ENCODE measurements at regions not wholly inside any gene's neighbourhood (a gene's known extent, or its start where the extent isn't known, plus 50 kb on each side); places are given as distances from the start of the nearest gene placed in this dataset.

DNA sequence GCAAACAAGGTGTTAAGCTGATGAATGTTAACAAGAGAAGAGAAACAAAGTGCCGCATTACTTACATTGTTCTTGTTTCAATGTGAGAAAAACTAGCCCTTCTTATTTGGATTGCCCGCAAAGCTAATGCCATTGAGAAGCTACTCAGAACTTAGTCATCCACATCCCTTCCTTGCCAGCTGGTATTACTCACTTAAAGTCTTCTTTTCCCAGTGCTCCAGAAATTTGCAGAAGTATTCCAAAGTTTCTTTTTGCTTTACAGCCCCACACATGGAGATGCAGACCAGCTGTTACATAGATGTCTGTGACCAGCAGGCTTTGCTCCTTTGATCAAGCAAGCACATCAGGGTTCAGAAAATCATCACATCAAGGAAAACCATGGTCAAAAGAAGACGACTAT lies 529.0 kb downstream of the TBC1D32 start:
- H3K27ac ChIP-seq (ENCODE audit: poor library complexity, severe bottlenecking) = no peak overlapping the region
- H3K9me3 ChIP-seq (ENCODE audit: severe bottlenecking) = no peaks in the 10 kb centered on the region
- DNase-seq (ENCODE audit: low spot score) (no peak), ATAC-seq (ENCODE audit: low read depth) (no peak)
- no peaks in the 10 kb centered on the region for H3K36me3 ChIP-seq (ENCODE audit: low read depth)
- no peak overlapping the region for H3K4me3 ChIP-seq (ENCODE audit: severe bottlenecking)
- H3K4me1 ChIP-seq (ENCODE audit: insufficient read depth, poor library complexity, severe bottlenecking) = no peaks in the 10 kb centered on the region
- TF ChIP-seq, protein P1, sequence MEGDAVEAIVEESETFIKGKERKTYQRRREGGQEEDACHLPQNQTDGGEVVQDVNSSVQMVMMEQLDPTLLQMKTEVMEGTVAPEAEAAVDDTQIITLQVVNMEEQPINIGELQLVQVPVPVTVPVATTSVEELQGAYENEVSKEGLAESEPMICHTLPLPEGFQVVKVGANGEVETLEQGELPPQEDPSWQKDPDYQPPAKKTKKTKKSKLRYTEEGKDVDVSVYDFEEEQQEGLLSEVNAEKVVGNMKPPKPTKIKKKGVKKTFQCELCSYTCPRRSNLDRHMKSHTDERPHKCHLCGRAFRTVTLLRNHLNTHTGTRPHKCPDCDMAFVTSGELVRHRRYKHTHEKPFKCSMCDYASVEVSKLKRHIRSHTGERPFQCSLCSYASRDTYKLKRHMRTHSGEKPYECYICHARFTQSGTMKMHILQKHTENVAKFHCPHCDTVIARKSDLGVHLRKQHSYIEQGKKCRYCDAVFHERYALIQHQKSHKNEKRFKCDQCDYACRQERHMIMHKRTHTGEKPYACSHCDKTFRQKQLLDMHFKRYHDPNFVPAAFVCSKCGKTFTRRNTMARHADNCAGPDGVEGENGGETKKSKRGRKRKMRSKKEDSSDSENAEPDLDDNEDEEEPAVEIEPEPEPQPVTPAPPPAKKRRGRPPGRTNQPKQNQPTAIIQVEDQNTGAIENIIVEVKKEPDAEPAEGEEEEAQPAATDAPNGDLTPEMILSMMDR (IDR thresholded peaks at IDR 0.05; ENCODE audit: poor library complexity, severe bottlenecking) = no peak
- H3K27me3 ChIP-seq (ENCODE audit: insufficient read depth, poor library complexity, severe bottlenecking) = no peaks in the 10 kb centered on the region

DNA sequence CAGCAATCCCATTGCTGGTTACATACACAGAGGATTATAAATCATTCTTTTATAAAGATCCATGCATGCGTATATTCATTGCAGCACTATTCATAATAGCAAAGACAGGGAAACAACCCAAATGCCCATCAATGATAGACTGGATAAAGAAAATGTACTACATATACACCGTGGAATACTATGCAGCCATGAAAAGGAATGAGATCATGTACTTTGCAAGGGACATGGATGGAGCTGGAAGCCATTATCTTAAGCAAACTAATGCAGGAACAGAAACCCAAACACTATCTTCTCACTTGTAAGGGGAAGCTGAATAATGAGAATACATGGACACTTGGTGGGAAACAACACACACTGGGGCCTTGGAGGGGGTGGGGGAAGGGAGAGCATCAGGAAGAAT lies 529.7 kb downstream of the TBC1D32 start:
- no peak overlapping the region for H3K4me3 ChIP-seq (ENCODE audit: severe bottlenecking)
- TF ChIP-seq, protein P1 (IDR thresholded peaks at IDR 0.05; ENCODE audit: poor library complexity, severe bottlenecking) = no peak
- H3K27ac ChIP-seq (ENCODE audit: poor library complexity, severe bottlenecking) = no peak overlapping the region
- no peak for DNase-seq (ENCODE audit: low spot score)
- no peaks in the 10 kb centered on the region for H3K27me3 ChIP-seq (ENCODE audit: insufficient read depth, poor library complexity, severe bottlenecking)
- no peak for ATAC-seq (ENCODE audit: low read depth)
- no peaks in the 10 kb centered on the region for H3K4me1 ChIP-seq (ENCODE audit: insufficient read depth, poor library complexity, severe bottlenecking)
- H3K36me3 ChIP-seq (ENCODE audit: low read depth) = no peaks in the 10 kb centered on the region
- no peaks in the 10 kb centered on the region for H3K9me3 ChIP-seq (ENCODE audit: severe bottlenecking)

DNA sequence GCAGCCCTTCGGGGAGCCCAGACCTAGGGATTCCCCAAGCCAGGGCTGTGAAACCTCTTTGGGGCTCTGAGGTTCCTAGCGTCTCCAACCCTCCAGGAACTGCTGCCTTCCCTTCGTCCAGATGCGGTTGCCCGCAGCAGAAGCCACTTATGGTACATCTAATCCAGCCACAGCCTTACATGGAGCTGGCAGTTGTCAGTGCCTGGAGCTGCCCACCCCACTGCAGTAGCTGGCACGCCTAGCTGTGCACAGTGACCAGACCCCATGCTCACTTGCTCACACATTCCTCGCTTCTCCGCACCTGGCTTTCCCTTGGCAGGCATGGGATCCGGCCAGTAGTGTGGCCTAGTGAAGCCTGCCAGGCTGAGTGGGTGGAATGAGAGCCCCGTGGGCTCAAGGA lies 547.6 kb downstream of the TBC1D32 start:
- TF ChIP-seq, protein P1 (IDR thresholded peaks at IDR 0.05; ENCODE audit: poor library complexity, severe bottlenecking) = no peak

DNA sequence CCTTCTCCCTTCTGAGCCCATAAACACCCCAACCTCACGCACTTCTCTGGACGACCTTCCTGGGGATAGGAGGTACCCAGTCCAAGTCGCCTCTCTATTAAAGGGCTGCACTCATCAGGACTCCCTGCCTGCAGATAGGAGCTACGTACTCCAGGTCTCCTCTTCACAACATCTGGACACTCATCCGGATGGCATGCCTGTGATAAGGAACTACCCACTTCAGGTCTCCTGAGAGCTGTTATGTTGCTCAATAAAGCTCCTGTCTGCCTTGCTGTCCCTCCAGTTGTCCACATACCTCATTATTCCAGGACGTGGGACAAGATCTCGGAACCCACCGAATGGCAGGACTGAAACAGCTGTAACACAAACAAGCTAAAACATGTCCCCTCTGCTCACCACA lies 548.0 kb downstream of the TBC1D32 start:
- no peaks in the 10 kb centered on the region for H3K4me1 ChIP-seq (ENCODE audit: insufficient read depth, poor library complexity, severe bottlenecking)
- H3K27me3 ChIP-seq (ENCODE audit: insufficient read depth, poor library complexity, severe bottlenecking) = peaks cover 3% of the 10 kb centered on the region
- no peak overlapping the region for H3K4me3 ChIP-seq (ENCODE audit: severe bottlenecking)
- DNase-seq (ENCODE audit: low spot score) (no peak), ATAC-seq (ENCODE audit: low read depth) (no peak)
- no peaks in the 10 kb centered on the region for H3K36me3 ChIP-seq (ENCODE audit: low read depth)
- TF ChIP-seq, protein P1 (IDR thresholded peaks at IDR 0.05; ENCODE audit: poor library complexity, severe bottlenecking) = no peak
- no peak overlapping the region for H3K27ac ChIP-seq (ENCODE audit: poor library complexity, severe bottlenecking)
- H3K9me3 ChIP-seq (ENCODE audit: severe bottlenecking) = no peaks in the 10 kb centered on the region

More for the DNA sequence above, 547.6 kb downstream of the TBC1D32 start:
- Histone ChIP-seq H3K27ac (ENCODE audit: poor library complexity, severe bottlenecking) (no peak overlapping the region), H3K36me3 (ENCODE audit: low read depth) (no peaks in the 10 kb centered on the region), H3K4me3 (ENCODE audit: severe bottlenecking) (no peak overlapping the region), H3K9me3 (ENCODE audit: severe bottlenecking) (no peaks in the 10 kb centered on the region), H3K27me3 (ENCODE audit: insufficient read depth, poor library complexity, severe bottlenecking) (peaks cover 3% of the 10 kb centered on the region), H3K4me1 (ENCODE audit: insufficient read depth, poor library complexity, severe bottlenecking) (no peaks in the 10 kb centered on the region)
- DNase-seq (ENCODE audit: low spot score) (no peak), ATAC-seq (ENCODE audit: low read depth) (no peak)

DNA sequence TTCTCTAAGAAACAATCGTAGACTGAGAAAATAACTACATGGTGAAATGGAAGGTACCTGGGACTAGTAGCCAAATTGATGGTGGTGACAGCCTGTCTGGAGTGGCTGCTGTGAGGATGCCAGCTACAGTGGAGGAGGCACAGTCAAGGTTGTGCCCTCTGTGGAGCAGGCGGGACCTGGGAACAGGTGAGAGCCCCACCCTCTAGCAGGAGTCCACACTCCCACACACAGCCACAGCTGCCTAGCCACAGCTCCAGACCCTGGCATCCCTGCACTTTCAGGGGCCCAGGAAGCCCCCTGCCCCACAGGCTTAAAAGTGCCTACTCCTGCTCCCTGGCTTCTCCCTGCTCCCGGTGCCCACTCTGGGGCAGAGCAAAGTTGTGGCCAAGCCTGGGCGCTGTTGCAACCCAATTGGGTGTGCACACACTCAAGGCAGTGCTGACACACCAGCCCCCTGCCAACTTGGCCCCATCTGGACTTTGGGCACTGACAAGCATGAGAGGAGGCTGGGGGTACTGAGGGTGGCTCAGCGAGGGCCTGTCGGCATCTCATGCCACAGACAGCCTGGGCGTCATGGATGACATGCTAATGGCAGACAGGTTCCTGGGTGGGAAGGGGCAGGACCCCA lies 548.7 kb downstream of the TBC1D32 start:
- Histone ChIP-seq H3K4me1 (ENCODE audit: insufficient read depth, poor library complexity, severe bottlenecking) (no peaks in the 10 kb centered on the region), H3K36me3 (ENCODE audit: low read depth) (no peaks in the 10 kb centered on the region), H3K9me3 (ENCODE audit: severe bottlenecking) (no peaks in the 10 kb centered on the region), H3K27me3 (ENCODE audit: insufficient read depth, poor library complexity, severe bottlenecking) (peaks cover 3% of the 10 kb centered on the region), H3K27ac (ENCODE audit: poor library complexity, severe bottlenecking) (no peak overlapping the region), H3K4me3 (ENCODE audit: severe bottlenecking) (no peak overlapping the region)
- TF ChIP-seq, protein P1 (IDR thresholded peaks at IDR 0.05; ENCODE audit: poor library complexity, severe bottlenecking) = no peak
- ATAC-seq (ENCODE audit: low read depth) (no peak), DNase-seq (ENCODE audit: low spot score) (no peak)
